GM19043 (cell line): ENCODE measurements at regions not wholly inside any gene's neighbourhood (a gene's known extent, or its start where the extent isn't known, plus 50 kb on each side); places are given as distances from the start of the nearest gene placed in this dataset.
A peak's percentile ranks its signal among the peaks of the same experiment; 100 is the strongest.
"Not testable (repeated sequence)": the region's sequence is repeated elsewhere in the genome, so short reads cannot be mapped to it uniquely, and the experiment has no call there.

Source experiments
- ATAC-seq: cut with Tn5 transposase; IDR thresholded peaks from one replicate; pipeline ENCODE4 v1.9.1; 2021; ENCODE audit warnings: low read depth; ENCODE audit not compliant: unreplicated experiment

GRCh38 chr5:116727248-116727647 is 152.6 kb upstream of the SEMA6A start:
- no peak for ATAC-seq

- not testable (repeated sequence) for ATAC-seq
Measured at GRCh38 chr5:116726180-116726579, 151.6 kb upstream of the SEMA6A start.

- no peak for ATAC-seq
Measured at GRCh38 chr5:116724971-116725370, 150.3 kb upstream of the SEMA6A start.

GRCh38 chr5:116722651-116723050 is 148.0 kb upstream of the SEMA6A start:
- ATAC-seq = no peak

GRCh38 chr5:116719106-116719505 is 144.5 kb upstream of the SEMA6A start:
- ATAC-seq = no peak

- ATAC-seq = no peak
Measured at GRCh38 chr5:116718317-116718716, 143.7 kb upstream of the SEMA6A start.

GRCh38 chr5:116709082-116709481 is 134.5 kb upstream of the SEMA6A start:
- no peak for ATAC-seq

GRCh38 chr5:116705121-116705519 is 130.5 kb upstream of the SEMA6A start:
- not testable (repeated sequence) for ATAC-seq

- no peak for ATAC-seq
Measured at GRCh38 chr5:116703941-116704340, 129.3 kb upstream of the SEMA6A start.

GRCh38 chr5:116703328-116703727 is 128.7 kb upstream of the SEMA6A start:
- ATAC-seq = no peak

- ATAC-seq = no peak
Measured at GRCh38 chr5:116702776-116703175, 128.2 kb upstream of the SEMA6A start.

GRCh38 chr5:116699332-116699731 is 124.7 kb upstream of the SEMA6A start:
- no peak for ATAC-seq

- ATAC-seq = peak; percentile 81
Measured at GRCh38 chr5:116696366-116696765, 121.7 kb upstream of the SEMA6A start.

GRCh38 chr5:116695681-116696080 is 121.1 kb upstream of the SEMA6A start:
- no peak for ATAC-seq

GRCh38 chr5:116686438-116686837 is 111.8 kb upstream of the SEMA6A start:
- ATAC-seq = no peak

GRCh38 chr5:116685931-116686330 is 111.3 kb upstream of the SEMA6A start:
- no peak for ATAC-seq

- ATAC-seq = no peak
Measured at GRCh38 chr5:116685069-116685468, 110.4 kb upstream of the SEMA6A start.

- ATAC-seq = peak; percentile 97
Measured at GRCh38 chr5:116681334-116682013, 106.9 kb upstream of the SEMA6A start.

GRCh38 chr5:116675626-116675910 is 100.9 kb upstream of the SEMA6A start:
- ATAC-seq = no peak

- no peak for ATAC-seq
Measured at GRCh38 chr5:116674881-116675625, 100.4 kb upstream of the SEMA6A start.

- ATAC-seq = no peak
Measured at GRCh38 chr5:116673453-116673852, 98.8 kb upstream of the SEMA6A start.

- no peak for ATAC-seq
Measured at GRCh38 chr5:116672203-116672602, 97.6 kb upstream of the SEMA6A start.
